ENCODE measurements at regions not wholly inside any gene's neighbourhood (a gene's known extent, or its start where the extent isn't known, plus 50 kb on each side); places are given as distances from the start of the nearest gene placed in this dataset.
A peak's percentile ranks its signal among the peaks of the same experiment; 100 is the strongest.

- H3K27ac ChIP-seq = peak overlapping the region; percentile 4 to 84 (median 40)
- intact Hi-C loops (cut with DNase I) = no loop called here
- peak; percentile 34 to 39 (median 38) for ATAC-seq
- H3K4me3 ChIP-seq = no peak overlapping the region
- FAIRE-seq = no peak
- H3K36me3 ChIP-seq = no peaks in the 10 kb centered on the region
- H3K9me3 ChIP-seq = no peaks in the 10 kb centered on the region
- no peaks in the 10 kb centered on the region for H3K27me3 ChIP-seq
- peaks cover 20 to 46% (median 32%) of the 10 kb centered on the region in 3 donors for H3K4me1 ChIP-seq
- no peak for TF ChIP-seq CTCF (IDR thresholded peaks at IDR 0.05)
- no peak for DNase-seq
These were observed 672.4 kb downstream of the HTR1B start for GRCh38 chr6:76790881-76791280.

GRCh38 chr6:76790045-76790796, 673.1 kb downstream of the HTR1B start:
- no peak for TF ChIP-seq CTCF (IDR thresholded peaks at IDR 0.05)
- FAIRE-seq (no peak), ATAC-seq (peak; percentile 91 to 95 (median 94)), DNase-seq (peak in 3 of 6 donors; percentile 20 to 57 (median 31))
- no peaks in the 10 kb centered on the region for H3K36me3 ChIP-seq
- WGBS, 2 donors = 29 to 34% methylated on average over 4 of the region's 4 CpGs
- intact Hi-C loops (cut with DNase I) = no loop called here
- no peaks in the 10 kb centered on the region for H3K9me3 ChIP-seq
- H3K4me3 ChIP-seq = peak overlapping the region in 1 of 4 donors; percentile 6
- peaks cover 15 to 40% (median 32%) of the 10 kb centered on the region in 3 donors for H3K4me1 ChIP-seq
- peak overlapping the region; percentile 5 to 84 (median 46) for H3K27ac ChIP-seq
- no peaks in the 10 kb centered on the region for H3K27me3 ChIP-seq

GRCh38 chr6:76789580-76789979, 673.7 kb downstream of the HTR1B start:
- Histone ChIP-seq H3K27ac (peak overlapping the region; percentile 17 to 84 (median 53)), H3K9me3 (no peaks in the 10 kb centered on the region), H3K4me3 (no peak overlapping the region), H3K36me3 (no peaks in the 10 kb centered on the region), H3K4me1 (peaks cover 11 to 34% (median 32%) of the 10 kb centered on the region in 3 donors), H3K27me3 (no peaks in the 10 kb centered on the region)
- ATAC-seq = no peak
- no peak for FAIRE-seq
- DNase-seq = no peak
- no peak for TF ChIP-seq CTCF (IDR thresholded peaks at IDR 0.05)
- intact Hi-C loops (cut with DNase I) = no loop called here
- 69 to 72% methylated on average over 3 of the region's 3 CpGs for WGBS, 2 donors

- ATAC-seq (no peak), DNase-seq (no peak), FAIRE-seq (no peak)
- no peaks in the 10 kb centered on the region for H3K27me3 ChIP-seq
- H3K4me1 ChIP-seq = peaks cover 3 to 32% (median 28%) of the 10 kb centered on the region in 3 donors
- TF ChIP-seq CTCF (IDR thresholded peaks at IDR 0.05) = no peak
- H3K36me3 ChIP-seq = no peaks in the 10 kb centered on the region
- no peak overlapping the region for H3K27ac ChIP-seq
- no peak overlapping the region for H3K4me3 ChIP-seq
- intact Hi-C loops (cut with DNase I) = no loop called here
- H3K9me3 ChIP-seq = no peaks in the 10 kb centered on the region
These were observed 675.1 kb downstream of the HTR1B start for GRCh38 chr6:76788155-76788554.

- intact Hi-C loops (cut with DNase I) = no loop called here
- no peak for TF ChIP-seq CTCF (IDR thresholded peaks at IDR 0.05)
- Histone ChIP-seq H3K9me3 (no peaks in the 10 kb centered on the region), H3K4me1 (peaks cover 0 to 17% (median 12%) of the 10 kb centered on the region in 3 donors), H3K36me3 (no peaks in the 10 kb centered on the region), H3K27ac (peak overlapping the region in 3 of 4 donors; percentile 39 to 83 (median 66)), H3K4me3 (peak overlapping the region in 1 of 4 donors; percentile 7), H3K27me3 (no peaks in the 10 kb centered on the region)
- no peak for DNase-seq
- ATAC-seq = peak; percentile 21 to 68 (median 62)
- FAIRE-seq = no peak
These were observed 684.2 kb downstream of the HTR1B start for GRCh38 chr6:76779068-76779467.
